ENCODE measurements at regions not wholly inside any gene's neighbourhood (a gene's known extent, or its start where the extent isn't known, plus 50 kb on each side); places are given as distances from the start of the nearest gene placed in this dataset.

DNA sequence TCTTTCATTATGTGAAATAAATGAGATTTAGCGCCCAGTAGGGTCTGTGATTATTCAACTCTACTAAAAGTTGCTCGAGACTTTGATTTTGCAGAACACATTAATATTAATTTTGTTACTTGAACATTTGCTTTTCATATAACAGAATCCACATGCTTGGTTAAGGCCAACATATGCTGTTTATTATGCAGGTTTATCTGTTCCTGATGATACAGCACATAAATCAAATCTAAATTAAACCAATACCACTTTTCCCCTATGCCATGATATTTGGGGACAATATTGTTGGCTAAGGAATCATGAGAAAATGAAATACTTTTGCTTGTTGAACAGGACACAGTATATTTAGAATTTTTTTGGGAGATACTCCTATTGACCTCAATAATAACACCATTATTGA is 291.1 kb downstream of the USP25 start:
- DNase-seq: no peak

DNA sequence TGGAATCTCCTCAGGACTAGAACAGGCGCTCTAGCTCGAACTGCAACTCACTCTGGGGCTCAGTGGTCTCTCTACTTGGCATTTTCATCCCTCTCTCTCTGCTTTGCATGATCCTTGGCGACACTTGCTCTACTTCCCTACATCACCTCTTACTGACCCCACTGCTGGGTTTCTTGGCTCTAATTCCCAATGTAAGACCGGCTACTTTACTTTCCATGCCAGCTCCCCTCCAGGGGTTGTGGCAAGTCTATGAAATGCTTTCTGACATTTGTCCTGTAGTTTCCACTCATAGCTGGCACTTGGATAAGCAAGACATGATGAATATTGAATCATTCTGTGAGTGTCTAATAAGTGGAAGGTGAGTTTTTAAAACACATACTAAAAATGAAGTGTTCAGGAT is 292.3 kb downstream of the USP25 start:
- no peak for DNase-seq

DNA sequence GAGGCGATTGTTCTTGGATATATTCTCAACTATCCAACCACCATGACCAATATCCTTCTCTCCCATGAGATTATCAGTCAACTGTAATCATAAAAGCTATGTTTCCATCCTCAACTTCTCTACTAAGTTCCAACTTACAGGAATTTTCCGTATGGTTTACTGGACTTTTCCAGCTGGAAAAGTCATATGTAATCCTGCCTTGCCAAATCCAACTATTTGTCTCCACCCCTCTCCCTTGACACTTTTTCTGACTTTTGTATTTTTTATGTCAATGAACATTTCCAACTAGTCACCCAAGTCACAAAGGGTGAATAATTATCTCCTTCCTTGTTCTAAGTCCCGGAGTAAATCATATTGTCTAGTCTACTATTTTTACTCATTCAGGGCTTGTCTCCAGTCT is 293.1 kb downstream of the USP25 start:
- no peak for DNase-seq

DNA sequence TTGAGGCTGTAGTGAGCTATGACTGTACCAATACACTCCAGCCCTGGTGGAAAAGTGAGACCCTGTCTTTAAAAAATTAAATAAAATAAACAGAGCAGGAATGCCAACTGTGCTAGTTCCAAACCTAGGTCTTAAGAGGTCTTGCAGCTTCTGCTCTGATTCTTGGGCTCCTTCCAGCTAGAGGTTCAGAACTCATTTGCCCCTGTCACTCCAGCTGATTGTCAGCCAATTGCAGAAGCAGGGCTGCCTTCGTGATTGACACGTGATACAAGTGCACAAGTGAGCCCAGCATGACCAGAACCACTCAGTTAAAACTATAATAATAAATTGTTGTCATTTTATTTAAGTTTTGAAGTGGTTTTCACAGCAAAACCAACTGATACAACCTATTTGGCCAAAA is 298.4 kb downstream of the USP25 start:
- no peak for DNase-seq

DNA sequence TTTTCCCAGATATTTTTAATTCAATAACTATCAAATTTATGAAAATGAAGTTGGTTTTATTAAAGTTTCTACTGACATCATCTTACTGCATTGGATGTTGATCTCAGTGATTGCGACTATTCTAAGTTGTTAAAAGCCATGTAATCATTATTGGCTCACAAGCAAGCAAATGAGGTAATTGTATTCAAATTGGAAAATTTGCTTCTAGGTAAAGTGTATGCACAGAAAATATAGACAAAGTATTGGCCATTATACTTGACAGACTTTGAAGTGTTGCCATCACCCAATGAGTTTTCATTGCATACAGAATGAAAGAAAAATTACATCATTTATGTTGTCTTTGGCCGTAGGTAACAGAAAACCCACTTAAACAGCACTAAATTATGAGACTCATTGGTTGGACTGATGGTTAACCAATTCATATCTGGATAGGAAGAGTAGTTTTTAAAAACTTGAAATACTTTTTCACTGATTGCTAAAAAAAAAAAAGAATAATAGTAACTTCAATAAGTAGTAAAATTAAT is 299.2 kb downstream of the USP25 start:
- no peak for DNase-seq

DNA sequence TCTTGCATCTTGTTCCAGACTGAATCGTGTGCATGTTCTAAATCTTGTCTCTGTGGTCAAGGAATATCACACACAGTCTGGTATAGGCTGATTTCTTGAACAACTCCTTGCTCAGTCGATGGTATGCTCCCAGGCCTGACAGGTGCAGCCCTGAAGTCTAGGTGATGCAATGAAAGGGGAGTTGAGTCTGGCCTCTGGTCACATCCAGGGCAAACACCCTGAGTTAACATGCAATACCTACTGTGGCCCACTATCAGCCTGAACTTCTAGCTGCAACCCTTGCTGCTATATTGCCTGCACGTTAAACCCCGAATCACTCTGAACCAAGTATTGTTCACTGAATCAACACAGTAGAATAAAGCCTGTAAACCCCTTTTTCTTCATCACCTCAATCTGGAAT is 303.4 kb downstream of the USP25 start:
- no peak for DNase-seq

DNA sequence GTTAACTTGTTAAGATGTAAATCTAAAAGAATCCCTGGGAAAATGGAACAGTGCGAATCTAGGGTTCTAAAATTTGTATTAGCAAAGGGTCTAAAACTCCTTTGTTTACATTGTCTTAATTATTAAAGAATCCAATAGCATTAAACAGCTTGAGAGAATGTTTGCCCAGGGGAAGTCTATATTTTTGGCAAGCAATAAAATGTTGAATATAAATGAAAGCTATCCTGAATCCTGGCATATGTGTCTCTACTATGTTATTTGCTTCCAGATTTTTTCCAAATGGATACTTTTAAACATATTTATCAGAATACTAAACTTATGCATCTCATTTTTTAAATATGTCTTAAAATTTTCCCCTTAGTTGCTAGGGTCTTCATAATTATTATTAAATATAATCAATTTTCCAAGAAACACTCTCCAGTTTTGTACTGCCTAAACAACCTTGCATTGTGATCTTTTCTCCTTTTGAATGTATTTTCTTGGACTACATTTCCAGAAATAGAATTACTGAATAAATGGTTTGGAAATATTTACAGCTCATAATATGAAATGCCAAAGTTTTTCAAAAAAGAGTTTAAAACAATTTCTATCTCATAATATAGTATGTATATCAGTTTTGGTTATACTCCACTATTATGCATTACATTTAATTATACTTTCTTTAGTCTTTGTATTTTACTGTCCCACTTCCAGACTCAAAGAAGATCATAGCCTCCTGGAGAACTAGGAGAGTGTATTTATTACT is 304.8 kb downstream of the USP25 start:
- DNase-seq: no peak

DNA sequence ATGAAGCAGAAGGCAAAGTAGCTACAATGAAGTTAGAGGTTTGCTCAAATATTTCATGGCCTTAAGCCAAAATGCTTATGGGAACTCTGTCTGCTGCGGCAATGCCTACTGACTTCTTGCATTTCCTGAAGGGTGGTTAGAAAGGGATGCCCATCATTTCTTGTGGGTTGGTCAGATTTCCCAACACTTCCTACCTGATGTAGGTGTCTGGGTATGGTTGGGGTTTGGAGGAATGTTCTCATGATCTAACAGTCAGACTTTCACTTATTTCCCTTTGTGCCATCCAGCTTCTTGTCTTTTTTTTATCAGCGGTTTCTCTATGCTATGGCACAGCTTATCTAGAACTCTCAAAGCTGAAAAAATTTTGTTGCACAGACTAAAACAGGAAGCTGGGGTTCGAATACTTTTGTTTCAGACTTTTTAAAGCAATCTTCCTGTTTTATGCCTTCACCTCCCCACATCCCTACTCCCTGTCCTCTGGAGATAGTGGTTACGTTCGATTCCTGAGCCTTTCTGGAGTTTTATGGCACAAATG is 307.7 kb downstream of the USP25 start:
- no peak for DNase-seq

DNA sequence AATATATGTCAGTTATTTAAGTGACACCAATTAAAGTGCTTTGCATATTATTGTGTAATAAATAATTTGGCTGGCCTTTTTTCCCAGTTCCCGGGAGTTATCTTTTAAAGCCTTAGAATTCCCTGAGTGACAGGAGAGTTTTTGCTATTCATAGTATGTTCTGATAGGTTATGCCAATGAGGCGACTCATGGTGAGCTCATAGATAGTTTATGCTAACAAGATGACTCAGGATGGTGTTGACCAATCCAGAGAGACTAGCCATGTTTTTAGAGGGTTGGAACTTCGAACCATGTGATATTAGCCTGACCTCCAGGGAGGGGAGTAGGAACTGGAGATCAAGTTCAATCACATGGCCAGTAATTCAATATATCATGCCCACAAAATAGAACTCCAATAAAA is 310.8 kb downstream of the USP25 start:
- no peak for DNase-seq

DNA sequence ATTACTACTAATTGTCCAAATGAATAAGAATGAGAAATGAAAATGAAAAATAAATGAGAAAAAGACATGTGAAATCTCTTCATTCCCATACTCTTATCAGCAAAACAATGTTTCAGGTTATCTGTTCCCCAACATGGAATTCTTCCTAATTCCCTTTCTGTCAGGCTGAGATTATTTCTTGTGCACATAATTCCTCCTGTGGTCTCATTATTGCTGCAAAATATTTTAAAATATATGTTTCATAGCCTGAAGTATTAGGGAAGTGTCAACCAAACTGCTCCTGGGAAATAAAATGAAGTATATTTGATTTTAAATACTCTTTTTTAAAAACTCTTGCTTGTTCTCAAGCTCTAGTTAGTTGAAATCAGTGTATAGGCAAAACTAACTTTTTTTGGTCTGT is 314.9 kb downstream of the USP25 start:
- DNase-seq: no peak

DNA sequence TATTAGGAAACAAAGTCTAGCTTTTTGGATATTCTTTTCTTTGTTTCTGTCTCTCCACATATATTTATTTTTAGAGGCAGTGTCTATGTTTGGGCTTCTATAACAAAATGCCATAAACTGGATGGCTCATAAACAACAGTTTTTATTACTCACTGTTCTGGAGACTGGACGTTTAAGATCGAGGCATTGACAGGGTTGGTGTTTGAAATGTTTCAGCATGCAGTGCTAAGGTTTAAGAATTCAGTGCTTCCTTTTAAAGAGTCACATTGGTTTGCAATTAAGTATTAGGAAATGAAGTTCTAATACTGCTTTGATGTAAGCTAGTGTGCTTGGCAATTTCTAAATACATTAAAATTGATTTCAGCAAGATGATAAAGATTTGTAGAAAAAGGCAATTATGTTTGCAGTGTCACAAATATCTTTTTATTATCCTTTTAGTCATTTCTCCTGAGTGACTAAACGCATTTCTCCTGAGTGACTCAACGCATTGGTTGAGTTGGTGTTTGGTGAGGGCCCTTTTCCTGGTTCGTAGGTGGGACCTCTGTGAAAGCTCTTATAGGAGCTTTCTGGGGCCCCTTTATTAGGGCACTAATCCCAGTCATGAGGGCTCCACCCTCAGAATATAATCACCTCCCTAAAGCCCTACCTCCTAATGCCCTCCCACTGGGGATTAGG is 317.0 kb downstream of the USP25 start:
- DNase-seq: no peak

DNA sequence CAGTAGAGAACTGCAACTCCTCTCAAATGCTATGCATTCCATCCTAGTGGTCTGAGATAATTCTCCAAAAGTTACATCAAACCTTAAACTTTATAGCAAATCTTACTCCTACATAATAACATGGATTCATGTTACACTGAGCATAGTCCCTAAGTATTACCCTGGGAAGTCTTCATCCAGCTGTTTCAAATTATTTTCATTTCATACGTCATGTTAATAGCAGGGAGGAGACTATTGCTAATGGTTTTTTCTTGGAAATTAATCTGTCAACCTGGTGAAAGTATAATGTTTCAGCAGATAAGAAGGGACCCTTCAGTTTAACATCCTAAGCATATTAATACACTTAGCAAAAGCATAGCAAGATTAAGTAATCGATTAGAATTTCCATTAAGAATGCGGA is 318.1 kb downstream of the USP25 start:
- DNase-seq: no peak

DNA sequence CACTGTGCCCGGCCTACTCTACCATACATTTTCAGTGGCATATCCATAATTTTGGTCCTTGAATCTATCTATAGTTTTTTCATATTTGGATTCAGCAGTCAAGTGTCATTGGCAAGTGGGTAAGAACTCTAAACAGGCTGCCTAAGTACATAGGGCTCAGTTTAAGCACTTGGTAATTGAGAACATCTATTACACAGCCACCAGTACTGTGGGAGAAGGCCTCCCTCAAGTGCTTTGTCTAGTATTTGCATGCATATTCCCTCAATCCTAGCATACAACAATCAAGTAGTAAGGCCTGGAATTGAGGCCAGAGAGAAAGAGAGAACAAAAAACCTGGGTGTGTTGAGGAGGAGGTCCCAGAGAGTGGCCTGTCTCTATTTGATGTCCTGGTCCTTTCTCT is 325.2 kb downstream of the USP25 start:
- no peak for DNase-seq

DNA sequence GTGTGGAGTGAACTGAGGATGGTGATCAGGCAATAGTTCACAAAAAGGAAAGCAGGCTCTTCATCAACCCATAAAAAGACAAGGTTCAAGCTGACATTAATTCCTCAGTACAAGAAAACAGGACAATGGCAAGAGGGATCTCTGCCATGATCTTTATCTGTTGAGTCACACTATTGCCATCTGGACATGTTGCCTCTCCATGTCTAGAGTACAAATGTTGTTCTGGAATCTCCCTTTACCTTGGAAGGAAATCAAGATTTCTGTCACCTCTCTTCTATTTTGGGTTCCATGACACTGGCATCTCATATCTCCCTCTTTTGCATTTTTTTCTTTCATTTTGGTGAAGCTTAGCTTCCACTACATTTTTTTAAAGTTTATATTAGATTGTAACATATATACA is 329.1 kb downstream of the USP25 start:
- DNase-seq: no peak

DNA sequence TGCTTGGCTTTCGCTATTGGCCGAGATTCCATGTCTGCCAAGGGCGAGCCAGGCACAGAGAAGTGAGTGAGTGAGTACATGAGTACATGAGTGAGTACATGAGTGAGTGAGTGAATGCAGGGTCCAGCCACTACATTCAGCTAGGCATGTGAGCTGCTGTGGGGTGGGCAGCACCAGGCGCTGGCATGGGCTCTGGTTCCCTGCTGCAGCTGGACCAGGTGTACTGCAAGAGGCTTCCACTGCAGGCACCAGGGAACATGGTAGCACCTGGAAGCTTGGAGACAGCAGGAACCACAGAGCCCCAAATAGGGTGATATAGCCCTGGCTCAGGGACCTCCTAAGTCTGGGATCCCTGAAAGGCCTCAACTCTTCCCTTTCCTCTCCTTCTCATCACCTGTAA is 330.2 kb downstream of the USP25 start:
- DNase-seq: no peak

DNA sequence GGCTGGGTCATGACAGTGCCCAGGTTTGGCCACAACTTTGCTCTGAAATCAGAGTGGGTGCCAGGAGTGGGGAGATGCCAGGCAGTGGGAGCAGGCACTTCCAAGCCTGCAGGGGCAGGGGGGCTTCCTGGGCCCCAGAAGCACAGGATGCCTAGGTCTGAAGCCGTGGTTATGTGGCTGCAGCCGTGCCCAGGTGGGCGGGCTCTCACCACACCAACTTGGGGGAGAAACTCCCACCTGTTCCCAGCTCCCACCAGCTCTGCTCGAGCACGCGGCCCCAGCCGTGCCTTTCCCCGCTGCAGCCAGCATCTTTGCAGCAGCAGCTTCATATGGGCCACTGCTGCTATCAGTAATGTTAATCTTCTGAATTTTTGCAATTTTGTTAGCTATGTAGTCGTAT is 331.4 kb downstream of the USP25 start:
- DNase-seq: no peak

DNA sequence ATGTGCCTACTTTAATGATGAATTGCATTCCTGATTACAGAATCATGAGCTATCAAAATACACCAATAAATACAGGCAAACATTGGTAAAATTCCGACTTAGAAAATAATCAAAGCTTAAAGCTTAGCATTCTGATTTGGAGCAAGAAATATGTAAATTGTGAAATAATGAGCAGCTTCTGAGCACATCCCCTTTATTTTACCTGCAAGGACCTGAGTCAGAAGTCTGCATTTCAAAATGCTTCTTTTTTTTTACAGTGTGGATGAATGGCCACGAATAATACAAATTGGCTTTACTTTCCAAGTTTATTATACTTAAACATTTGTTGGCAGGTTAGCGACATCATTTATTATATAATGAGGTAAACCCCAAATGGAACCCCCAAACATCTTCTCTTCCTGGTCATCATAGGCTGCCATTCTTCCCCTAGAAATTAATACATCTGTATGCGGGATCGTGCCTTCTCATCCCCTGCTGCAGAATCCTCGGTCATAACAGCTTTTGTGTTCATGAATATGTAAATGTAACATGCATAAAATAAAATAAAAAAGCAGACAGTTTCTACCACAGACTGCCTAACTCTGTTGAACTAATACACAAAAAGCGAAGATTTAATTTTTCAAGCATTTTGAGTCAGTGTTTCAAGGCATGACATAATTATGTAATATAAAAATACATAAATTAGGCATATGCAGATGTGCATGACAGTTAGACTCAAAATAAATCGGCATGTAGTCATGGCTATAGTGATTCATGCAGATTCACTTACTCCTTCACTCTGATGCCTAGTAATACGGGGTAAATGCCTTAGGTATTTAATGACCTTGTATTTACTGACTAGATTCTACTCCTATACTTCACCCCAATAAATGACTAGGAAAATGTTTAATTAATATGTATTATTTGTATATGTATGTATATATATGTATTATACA is 339.7 kb downstream of the USP25 start:
- no peak for DNase-seq

DNA sequence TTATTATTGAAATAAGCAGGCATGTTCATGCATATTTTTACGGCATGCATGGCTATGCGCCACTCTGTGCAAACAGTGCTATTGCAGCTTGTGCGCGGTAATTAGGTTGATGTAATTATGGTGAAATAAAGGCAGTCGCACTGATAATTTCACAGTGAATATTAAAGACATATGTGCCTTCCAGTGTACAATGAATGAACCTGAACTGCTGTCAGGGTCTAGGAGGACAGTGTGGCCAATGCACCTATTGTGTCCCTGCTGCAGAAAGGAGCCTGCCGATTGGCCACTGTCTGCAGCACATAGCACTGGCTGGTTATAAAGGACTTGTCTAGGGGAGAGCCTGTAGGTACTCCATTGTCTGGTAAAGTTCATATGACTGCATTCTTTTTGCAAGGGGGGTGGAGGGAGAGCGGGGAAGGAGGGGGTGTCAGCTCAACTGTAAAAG is 340.4 kb downstream of the USP25 start:
- DNase-seq: no peak

DNA sequence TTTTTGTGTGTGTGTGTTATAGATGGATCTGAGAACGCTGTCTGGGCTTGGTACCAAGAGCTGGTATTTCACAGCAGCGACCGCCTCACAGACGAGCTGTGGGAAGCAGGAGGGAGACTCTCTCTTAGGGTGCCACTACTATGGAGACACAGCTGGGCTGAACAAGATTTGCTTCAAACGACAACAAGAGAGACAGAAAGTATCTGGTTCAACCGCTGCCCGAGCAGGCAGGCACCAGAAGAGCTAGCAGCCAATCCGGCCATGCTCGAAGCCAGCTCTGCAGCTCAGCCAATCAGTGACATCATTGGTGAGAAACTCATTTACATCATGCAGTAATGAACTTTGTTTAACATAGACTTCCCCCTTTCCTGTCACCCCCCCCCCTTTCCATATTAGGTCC is 341.3 kb downstream of the USP25 start:
- DNase-seq: no peak

DNA sequence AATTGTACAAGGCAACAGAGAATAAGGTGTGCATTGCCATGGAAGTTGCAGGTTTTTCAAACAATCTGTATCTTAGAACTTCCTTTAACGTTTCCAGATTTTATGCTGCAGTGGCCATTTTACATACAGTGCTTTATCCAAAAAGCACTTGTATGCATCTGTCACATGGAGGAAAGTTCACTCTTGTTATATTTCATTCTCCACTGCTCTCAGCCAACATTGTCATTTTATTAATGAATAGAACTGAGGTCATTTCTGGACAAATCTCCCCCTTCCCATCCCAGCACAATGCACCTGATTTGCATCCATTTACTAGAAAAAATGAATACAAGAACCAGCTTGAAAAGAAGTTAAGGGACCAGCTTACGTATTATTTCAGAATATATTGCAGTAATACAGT is 342.0 kb downstream of the USP25 start:
- DNase-seq: no peak

DNA sequence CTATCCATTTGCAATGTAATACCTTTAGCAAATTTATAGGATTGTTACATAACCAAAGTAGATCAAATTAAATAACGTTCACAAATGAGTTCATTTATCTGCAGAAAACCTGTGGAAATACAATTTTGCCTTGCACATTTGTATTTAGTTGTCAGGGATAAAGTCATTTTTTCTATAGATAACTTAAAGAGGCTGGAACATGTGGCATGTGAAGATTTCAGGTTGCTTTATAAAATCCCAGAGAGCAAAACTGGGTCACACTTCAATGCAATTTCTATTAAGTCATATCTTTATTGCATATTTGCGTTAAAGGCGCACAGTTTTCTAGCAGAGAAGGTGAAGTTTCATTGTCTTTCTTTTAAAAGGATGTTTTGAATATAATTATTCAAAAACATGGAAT is 342.4 kb downstream of the USP25 start:
- no peak for DNase-seq

DNA sequence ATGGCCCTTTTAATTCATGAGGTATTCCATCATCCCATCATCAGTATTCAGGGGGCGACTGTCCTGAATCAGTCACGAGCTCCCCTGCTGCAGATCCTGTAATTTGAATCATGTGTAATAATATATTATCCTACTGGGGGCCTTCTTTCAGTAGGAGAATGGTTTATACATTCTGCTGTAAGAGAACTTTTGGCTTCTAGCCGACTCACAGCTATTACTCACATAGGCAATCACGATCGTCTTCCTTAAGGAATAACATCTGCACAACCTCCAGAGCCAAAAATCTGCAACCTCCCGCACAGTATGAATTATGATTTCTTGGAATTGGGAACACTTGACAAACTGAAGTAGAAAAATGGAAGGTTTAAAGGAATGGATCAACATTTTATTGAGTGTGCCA is 343.0 kb downstream of the USP25 start:
- no peak for DNase-seq

DNA sequence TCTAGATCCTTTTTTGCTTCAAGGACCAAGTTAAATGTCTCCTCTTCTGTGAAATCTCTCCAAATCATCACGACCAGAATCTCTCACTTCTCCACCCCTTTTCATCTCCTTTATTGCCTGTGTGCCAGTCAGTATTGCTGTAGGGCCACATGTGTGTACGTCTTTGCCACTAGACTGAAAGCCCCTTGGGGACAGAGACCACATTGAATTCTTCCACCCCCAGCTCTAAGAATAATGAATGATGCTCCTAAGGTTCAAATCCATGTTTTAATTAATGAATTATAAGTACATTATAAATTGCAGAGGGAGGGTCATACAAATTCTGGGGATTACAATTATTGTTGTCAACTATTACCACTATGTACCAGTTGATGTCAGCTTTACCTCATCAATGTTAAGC is 343.8 kb downstream of the USP25 start:
- no peak for DNase-seq

Data from effector CD4-positive, alpha-beta T cell (primary cell).